Liver (tissue), 3 donors: ENCODE measurements at regions not wholly inside any gene's neighbourhood (a gene's known extent, or its start where the extent isn't known, plus 50 kb on each side); places are given as distances from the start of the nearest gene placed in this dataset.

Experiments used
- CTCF ChIP-seq: fragments of 150-350 bp; IDR thresholded peaks from 2 replicates; pipeline ENCODE4 v1.5.1; 2017; ENCODE audit warnings: improper control_type of control experiment, low read depth, low read length; ENCODE audit not compliant: missing input control
- GABPA ChIP-seq, 2 donors: IDR thresholded peaks in 1 of 2; conservative IDR thresholded peaks in 1 of 2; 2 replicates each; pipeline ENCODE4 v1.6.1; 2016; ENCODE audit warnings: antibody characterized with exemption in 2 of 2, mild to moderate bottlenecking in 1 of 2, moderate library complexity in 1 of 2
- HNF4G ChIP-seq: IDR thresholded peaks from 2 replicates; pipeline ENCODE4 v1.6.1; 2016; ENCODE audit warnings: antibody characterized with exemption
- JUND ChIP-seq, 2 donors: IDR thresholded peaks; 2 replicates each; pipeline ENCODE4 v1.6.1; 2016; ENCODE audit warnings: antibody characterized with exemption in 2 of 2
- MAX ChIP-seq: IDR thresholded peaks from 2 replicates; pipeline ENCODE4 v1.6.1; 2016; ENCODE audit warnings: antibody characterized with exemption
- RAD21 ChIP-seq, 2 donors: IDR thresholded peaks; 2 replicates each; pipeline ENCODE4 v1.6.1; 2016; ENCODE audit warnings: antibody characterized with exemption in 2 of 2, mild to moderate bottlenecking in 2 of 2
- TAF1 ChIP-seq: conservative IDR thresholded peaks from 2 replicates; pipeline ENCODE4 v1.6.1; 2016; ENCODE audit warnings: antibody characterized with exemption, mild to moderate bottlenecking
- YY1 ChIP-seq: IDR thresholded peaks from 2 replicates; pipeline ENCODE4 v1.6.1; 2016; ENCODE audit warnings: antibody characterized with exemption, mild to moderate bottlenecking
- donor health status: healthy.
- donor health status: healthy.

DNA sequence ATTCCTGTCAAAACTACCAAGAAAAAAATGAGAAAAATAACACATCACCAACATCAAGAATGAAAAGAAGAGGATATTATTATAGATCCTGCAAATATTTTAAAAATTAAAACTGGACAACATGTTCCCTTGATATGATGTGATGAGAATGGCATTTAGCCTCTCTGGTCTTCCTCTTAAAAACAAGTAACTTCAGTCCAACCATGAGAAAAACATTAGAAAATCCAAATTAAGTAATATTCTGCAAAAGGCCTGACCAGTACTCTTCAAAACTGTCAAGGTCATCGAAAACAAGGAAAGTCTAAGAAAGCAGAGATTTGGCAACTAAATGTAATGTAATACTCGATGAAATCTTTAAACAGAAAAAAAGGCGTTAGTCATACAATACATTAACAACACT, 167.1 kb upstream of the SNX2 start:
- no peak for TF ChIP-seq CTCF
- no peak for TF ChIP-seq GABPA (IDR thresholded peaks at IDR 0.05 in 1 of 2, conservative IDR thresholded peaks at IDR 0.05 in 1 of 2)
- TF ChIP-seq HNF4G, result no peak
- no peak for TF ChIP-seq JUND (IDR thresholded peaks at IDR 0.05)
- TF ChIP-seq MAX, result no peak
- TF ChIP-seq RAD21 (IDR thresholded peaks at IDR 0.05), result no peak
- no peak for TF ChIP-seq TAF1
- TF ChIP-seq YY1, result no peak
